Posterior cingulate gyrus (tissue), 11 donors: ENCODE measurements at regions not wholly inside any gene's neighbourhood (a gene's known extent, or its start where the extent isn't known, plus 50 kb on each side); places are given as distances from the start of the nearest gene placed in this dataset.
A peak's percentile ranks its signal among the peaks of the same experiment; 100 is the strongest.

Source experiments
- DNase-seq, 10 donors: peaks; one replicate each; pipeline versions ENCODE4 v3.0.0 to v3.0.0-alpha.2; 2020 to 2021; ENCODE audit warnings: mixed read lengths in 3 of 10
- intact Hi-C: fragments of 100-400 bp; cut with DNase I; formaldehyde crosslinking; loops from one replicate; pipeline ENCODE4 v1.15.1; 2023

GRCh38 chr12:16766736-16767135 is 160.8 kb upstream of the LMO3 start:
- DNase-seq, result no peak
- intact Hi-C loops, result no loop called here

- intact Hi-C loops, result no loop called here
- no peak for DNase-seq
These were observed 157.9 kb upstream of the LMO3 start for GRCh38 chr12:16763901-16764300.

- DNase-seq, result peak in 1 of 10 donors; percentile 51
- intact Hi-C loops, result no loop called here
These were observed 151.0 kb upstream of the LMO3 start for GRCh38 chr12:16756833-16757555.

GRCh38 chr12:16730772-16731171 is 124.8 kb upstream of the LMO3 start:
- peak in 3 of 10 donors; percentile 54 to 59 (median 59) for DNase-seq
- intact Hi-C loops, result no loop called here

GRCh38 chr12:16726879-16727278 is 120.9 kb upstream of the LMO3 start:
- intact Hi-C loops, result no loop called here
- no peak for DNase-seq

- intact Hi-C loops, result no loop called here
- no peak for DNase-seq
These were observed 113.9 kb upstream of the LMO3 start for GRCh38 chr12:16719713-16720416.

- intact Hi-C loops, result no loop called here
- DNase-seq, result no peak
These were observed 111.0 kb upstream of the LMO3 start for GRCh38 chr12:16716928-16717327.

- intact Hi-C loops, result no loop called here
- DNase-seq, result no peak
These were observed 86.1 kb upstream of the LMO3 start for GRCh38 chr12:16692099-16692498.

GRCh38 chr12:16691624-16692023 is 85.7 kb upstream of the LMO3 start:
- DNase-seq, result no peak
- intact Hi-C loops, result no loop called here

- intact Hi-C loops, result no loop called here
- no peak for DNase-seq
These were observed 82.2 kb upstream of the LMO3 start for GRCh38 chr12:16688200-16688599.

GRCh38 chr12:16685107-16685506 is 79.1 kb upstream of the LMO3 start:
- no peak for DNase-seq
- intact Hi-C loops, result no loop called here

GRCh38 chr12:16681196-16681595 is 75.2 kb upstream of the LMO3 start:
- intact Hi-C loops, result no loop called here
- no peak for DNase-seq

- intact Hi-C loops, result no loop called here
- no peak for DNase-seq
These were observed 69.5 kb upstream of the LMO3 start for GRCh38 chr12:16675438-16675837.

- no peak for DNase-seq
- intact Hi-C loops, result no loop called here
These were observed 68.9 kb upstream of the LMO3 start for GRCh38 chr12:16674885-16675284.

GRCh38 chr12:16670456-16671050 is 64.6 kb upstream of the LMO3 start:
- DNase-seq, result no peak
- intact Hi-C loops, result no loop called here

GRCh38 chr12:16669756-16670155 is 63.8 kb upstream of the LMO3 start:
- no peak for DNase-seq
- intact Hi-C loops, result no loop called here

- DNase-seq, result no peak
- intact Hi-C loops, result no loop called here
These were observed 62.2 kb upstream of the LMO3 start for GRCh38 chr12:16668198-16668597.

- no peak for DNase-seq
- intact Hi-C loops, result no loop called here
These were observed 52.7 kb upstream of the LMO3 start for GRCh38 chr12:16658699-16659098.
